Gastrocnemius medialis (tissue), 4 donors: ENCODE measurements at regions not wholly inside any gene's neighbourhood (a gene's known extent, or its start where the extent isn't known, plus 50 kb on each side); places are given as distances from the start of the nearest gene placed in this dataset.

Source experiments
- CTCF ChIP-seq, 5 experiments: fragments of 450-650 bp in 3 of 5; fragments of 200-600 bp in 2 of 5; sonication (generic) in 2 of 5; IDR thresholded peaks in 4 of 5; conservative IDR thresholded peaks in 1 of 5; 1 replicate in 4 of 5; 2 replicates in 1 of 5; pipeline ENCODE4 v1.5.1; 2016 to 2019; ENCODE audit warnings: antibody characterized with exemption in 5 of 5, mild to moderate bottlenecking in 3 of 5, moderate library complexity in 3 of 5
- POLR2A ChIP-seq, 2 donors: fragments of 450-650 bp; IDR thresholded peaks; one replicate each; pipeline ENCODE4 v1.6.1; 2017; ENCODE audit warnings: antibody characterized with exemption in 2 of 2, mild to moderate bottlenecking in 2 of 2, moderate library complexity in 2 of 2

GRCh38 chr6:90678049-90678779 is 91.3 kb upstream of the MAP3K7 start:
- no peak for TF ChIP-seq POLR2A (IDR thresholded peaks at IDR 0.05)
- TF ChIP-seq CTCF (IDR thresholded peaks at IDR 0.05 in 4 of 5, conservative IDR thresholded peaks at IDR 0.05 in 1 of 5) = no peak
